Endodermal cell (in vitro differentiated cells): ENCODE measurements at regions not wholly inside any gene's neighbourhood (a gene's known extent, or its start where the extent isn't known, plus 50 kb on each side); places are given as distances from the start of the nearest gene placed in this dataset.

Source experiments
- DNase-seq: peaks from one replicate; pipeline ENCODE4 v3.0.0-alpha.2; 2017
- H3K27ac ChIP-seq: 2 replicates; pipeline ENCODE4 v1.5.1; 2013; ENCODE audit warnings: mild to moderate bottlenecking, low read depth, low read length, moderate library complexity
- H3K27me3 ChIP-seq: 2 replicates; pipeline ENCODE4 v1.6.1; 2013; ENCODE audit warnings: mild to moderate bottlenecking, low read length, moderate library complexity; ENCODE audit not compliant: insufficient read depth, control insufficient read depth, poor library complexity, severe bottlenecking
- H3K36me3 ChIP-seq: 2 replicates; pipeline ENCODE4 v1.7.0; 2013; ENCODE audit warnings: mild to moderate bottlenecking, low read length, moderate library complexity; ENCODE audit not compliant: control insufficient read depth, insufficient read depth
- H3K4me1 ChIP-seq: one replicate; pipeline ENCODE4 v1.7.0; 2013; ENCODE audit warnings: low read length; ENCODE audit not compliant: control insufficient read depth, insufficient read depth
- H3K4me3 ChIP-seq: 2 replicates; pipeline ENCODE4 v1.5.1; 2013; ENCODE audit warnings: mild to moderate bottlenecking, low read length, moderate library complexity
- H3K9ac ChIP-seq: 2 replicates; pipeline ENCODE4 v1.6.1; 2013; ENCODE audit warnings: mild to moderate bottlenecking, low read length, moderate library complexity; ENCODE audit not compliant: poor library complexity, severe bottlenecking; ENCODE audit errors: extremely low read depth
- H3K9me3 ChIP-seq: 2 replicates; pipeline ENCODE4 v1.6.1; 2013; ENCODE audit warnings: mild to moderate bottlenecking, low read length, moderate library complexity; ENCODE audit not compliant: control insufficient read depth
- H3K27ac Mint-ChIP-seq: 2 replicates; pipeline ENCODE4 v1.8.0; 2020; ENCODE audit warnings: mixed read lengths
- H3K27me3 Mint-ChIP-seq: 2 replicates; pipeline ENCODE4 v1.8.0; 2021; ENCODE audit warnings: mild to moderate bottlenecking, mixed read lengths; ENCODE audit not compliant: insufficient read depth
- H3K36me3 Mint-ChIP-seq: 2 replicates; pipeline ENCODE4 v1.8.0; 2020; ENCODE audit warnings: low read depth, mixed read lengths
- H3K4me1 Mint-ChIP-seq: 2 replicates; pipeline ENCODE4 v1.8.0; 2020; ENCODE audit warnings: mixed read lengths
- H3K4me3 Mint-ChIP-seq: 2 replicates; pipeline ENCODE4 v1.8.0; 2020; ENCODE audit warnings: mild to moderate bottlenecking, moderate library complexity, mixed read lengths
- H3K9me3 Mint-ChIP-seq: 2 replicates; pipeline ENCODE4 v1.8.0; 2020; ENCODE audit warnings: mild to moderate bottlenecking, mixed read lengths
- WGBS, 2 experiments: methylation state at CpG; one replicate each; pipeline versions ENCODE4 v1.1.5 to v1.1.7; 2013; ENCODE audit warnings: missing lambda C conversion rate in 2 of 2, mixed read lengths in 1 of 2; ENCODE audit not compliant: insufficient coverage in 1 of 2, insufficient read length in 1 of 2; 5-methylcytosine and 5-hydroxymethylcytosine counted together
- TF ChIP-seq, protein P1 (sequence below): fragments of 200-600 bp; sonication (generic); conservative IDR thresholded peaks from 2 replicates; pipeline ENCODE4 v1.5.0; 2021; ENCODE audit warnings: antibody characterized with exemption, mild to moderate bottlenecking

DNA sequence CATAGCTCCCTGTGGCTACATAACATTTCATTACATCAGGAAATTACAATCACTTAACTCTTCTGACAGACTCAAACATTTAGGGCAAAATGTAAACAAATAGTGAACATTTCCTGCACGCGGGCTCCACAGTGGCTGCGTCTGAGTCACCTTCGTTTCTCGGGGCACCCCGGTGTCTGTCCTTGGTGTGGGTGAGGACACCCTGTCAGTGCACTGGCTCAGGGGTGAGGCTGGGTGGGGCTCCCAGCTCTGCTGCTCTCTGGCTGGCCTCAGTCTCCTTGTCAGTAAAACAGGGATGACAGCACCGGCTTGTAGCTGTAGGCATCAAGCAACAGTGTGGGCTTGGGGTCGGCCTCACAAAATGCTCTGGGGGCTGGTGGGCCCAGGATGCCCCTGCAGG is 237.1 kb upstream of the SHH start:
- H3K27ac ChIP-seq, result no peak overlapping the region
- H3K9ac ChIP-seq, result no peak overlapping the region
- H3K4me1 ChIP-seq, result no peaks in the 10 kb centered on the region
- no peaks in the 10 kb centered on the region for H3K27me3 ChIP-seq
- no peak for DNase-seq
- Mint-ChIP-seq H3K4me3 (no peak overlapping the region), H3K9me3 (peaks cover 4% of the 10 kb centered on the region), H3K36me3 (no peaks in the 10 kb centered on the region), H3K27me3 (no peaks in the 10 kb centered on the region), H3K4me1 (no peaks in the 10 kb centered on the region), H3K27ac (no peak overlapping the region)
- TF ChIP-seq, protein P1, sequence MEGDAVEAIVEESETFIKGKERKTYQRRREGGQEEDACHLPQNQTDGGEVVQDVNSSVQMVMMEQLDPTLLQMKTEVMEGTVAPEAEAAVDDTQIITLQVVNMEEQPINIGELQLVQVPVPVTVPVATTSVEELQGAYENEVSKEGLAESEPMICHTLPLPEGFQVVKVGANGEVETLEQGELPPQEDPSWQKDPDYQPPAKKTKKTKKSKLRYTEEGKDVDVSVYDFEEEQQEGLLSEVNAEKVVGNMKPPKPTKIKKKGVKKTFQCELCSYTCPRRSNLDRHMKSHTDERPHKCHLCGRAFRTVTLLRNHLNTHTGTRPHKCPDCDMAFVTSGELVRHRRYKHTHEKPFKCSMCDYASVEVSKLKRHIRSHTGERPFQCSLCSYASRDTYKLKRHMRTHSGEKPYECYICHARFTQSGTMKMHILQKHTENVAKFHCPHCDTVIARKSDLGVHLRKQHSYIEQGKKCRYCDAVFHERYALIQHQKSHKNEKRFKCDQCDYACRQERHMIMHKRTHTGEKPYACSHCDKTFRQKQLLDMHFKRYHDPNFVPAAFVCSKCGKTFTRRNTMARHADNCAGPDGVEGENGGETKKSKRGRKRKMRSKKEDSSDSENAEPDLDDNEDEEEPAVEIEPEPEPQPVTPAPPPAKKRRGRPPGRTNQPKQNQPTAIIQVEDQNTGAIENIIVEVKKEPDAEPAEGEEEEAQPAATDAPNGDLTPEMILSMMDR, result no peak
- no peaks in the 10 kb centered on the region for H3K36me3 ChIP-seq
- no peak overlapping the region for H3K4me3 ChIP-seq
- 83 to 100% methylated on average over 3 to 8 of the region's 8 CpGs for WGBS, 2 experiments
- no peaks in the 10 kb centered on the region for H3K9me3 ChIP-seq

DNA sequence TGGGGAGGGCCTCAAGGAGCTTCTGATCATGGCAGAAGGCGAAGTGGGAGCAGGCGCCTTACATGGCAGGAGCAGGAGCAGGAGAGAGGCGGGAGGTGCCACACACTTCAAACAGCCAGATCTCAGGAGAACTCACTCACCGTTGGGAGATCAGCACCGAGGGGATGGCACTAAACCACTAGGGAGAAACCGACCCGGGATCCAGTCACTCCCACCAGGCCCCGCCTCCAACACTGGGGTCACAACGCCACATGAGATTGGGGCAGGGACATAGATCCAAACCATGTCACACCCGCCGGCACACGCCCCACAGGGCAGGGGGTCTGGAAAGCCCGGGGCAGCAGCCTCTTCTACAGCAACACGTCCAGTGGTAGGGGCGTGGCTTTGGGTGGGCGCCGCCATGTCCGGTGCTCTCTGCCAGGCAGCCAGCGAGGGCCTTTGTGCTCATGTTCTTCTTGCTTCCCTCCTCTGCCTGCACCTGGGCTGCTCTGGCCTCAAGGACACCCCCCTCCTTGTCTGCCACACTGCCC is 233.8 kb upstream of the SHH start:
- TF ChIP-seq, protein P1, result no peak
- H3K4me1 ChIP-seq, result no peaks in the 10 kb centered on the region
- H3K36me3 ChIP-seq, result no peaks in the 10 kb centered on the region
- Mint-ChIP-seq H3K27ac (no peak overlapping the region), H3K36me3 (no peaks in the 10 kb centered on the region), H3K4me1 (no peaks in the 10 kb centered on the region), H3K9me3 (peaks cover 3% of the 10 kb centered on the region), H3K4me3 (no peak overlapping the region), H3K27me3 (peaks cover 4% of the 10 kb centered on the region)
- WGBS, 2 experiments, result 90 to 91% methylated on average over 15 to 19 of the region's 19 CpGs
- no peak overlapping the region for H3K9ac ChIP-seq
- no peaks in the 10 kb centered on the region for H3K9me3 ChIP-seq
- H3K27ac ChIP-seq, result no peak overlapping the region
- no peak overlapping the region for H3K4me3 ChIP-seq
- no peaks in the 10 kb centered on the region for H3K27me3 ChIP-seq
- no peak for DNase-seq

DNA sequence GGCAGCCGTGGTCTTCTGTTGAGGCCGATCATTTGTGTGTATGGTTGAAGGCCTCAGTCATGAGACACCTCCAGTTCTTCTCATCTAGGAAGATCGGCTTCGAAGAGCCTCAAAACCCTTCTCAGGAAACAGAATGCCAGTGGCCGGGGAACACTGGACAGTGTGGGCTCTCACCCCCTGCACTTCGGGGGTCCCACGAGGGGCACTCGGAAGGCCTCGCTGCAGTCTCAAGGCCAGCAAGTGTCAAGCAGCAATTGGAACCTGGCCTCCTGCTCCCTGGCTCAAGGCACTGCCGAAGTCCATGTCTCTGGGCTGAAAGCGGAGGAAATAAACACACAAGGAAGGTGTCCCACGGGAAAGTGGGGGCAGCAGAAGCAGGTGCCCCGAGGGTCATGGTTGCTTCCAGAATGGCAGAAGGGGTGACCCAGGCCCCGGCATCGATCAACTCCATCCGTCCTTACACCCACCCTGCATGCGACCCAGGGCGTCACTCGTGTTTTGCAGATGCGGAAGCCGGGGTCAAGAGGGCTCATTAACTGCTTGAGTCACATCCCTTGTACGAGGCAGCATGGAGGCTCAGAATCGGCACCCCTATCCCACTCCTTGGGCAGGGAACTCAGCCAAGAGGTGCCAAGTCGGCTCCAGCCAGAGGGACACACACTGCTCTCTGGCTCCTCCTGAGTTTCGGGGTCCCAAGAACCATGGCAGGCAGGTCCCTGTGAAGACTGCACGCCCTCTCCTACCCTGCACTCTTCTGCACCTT is 231.3 kb upstream of the SHH start:
- H3K4me3 Mint-ChIP-seq, result no peak overlapping the region
- Histone ChIP-seq H3K27ac (no peak overlapping the region), H3K36me3 (no peaks in the 10 kb centered on the region), H3K4me3 (no peak overlapping the region), H3K27me3 (no peaks in the 10 kb centered on the region), H3K9ac (no peak overlapping the region), H3K9me3 (no peaks in the 10 kb centered on the region), H3K4me1 (no peaks in the 10 kb centered on the region)
- peaks cover 6% of the 10 kb centered on the region for H3K27me3 Mint-ChIP-seq
- H3K4me1 Mint-ChIP-seq, result no peaks in the 10 kb centered on the region
- no peak overlapping the region for H3K27ac Mint-ChIP-seq
- no peak for DNase-seq
- no peaks in the 10 kb centered on the region for H3K36me3 Mint-ChIP-seq
- peaks cover 3% of the 10 kb centered on the region for H3K9me3 Mint-ChIP-seq
- TF ChIP-seq, protein P1, result no peak
- 91 to 96% methylated on average over 17 to 26 of the region's 26 CpGs for WGBS, 2 experiments
